Inflammatory macrophage treated with lipopolysaccharide for 4 hours (primary cell): ENCODE measurements at regions not wholly inside any gene's neighbourhood (a gene's known extent, or its start where the extent isn't known, plus 50 kb on each side); places are given as distances from the start of the nearest gene placed in this dataset.

Experiments
- DNase-seq: peaks from one replicate; pipeline ENCODE4 v3.0.0-alpha.2; 2020

- DNase-seq: no peak
These were observed 786.7 kb downstream of the UQCRFS1 start for GRCh38 chr19:28426110-28426729.

GRCh38 chr19:28425046-28425931 lies 787.7 kb downstream of the UQCRFS1 start:
- DNase-seq: no peak

GRCh38 chr19:28424662-28425045 lies 788.3 kb downstream of the UQCRFS1 start:
- no peak for DNase-seq

- no peak for DNase-seq
These were observed 788.9 kb downstream of the UQCRFS1 start for GRCh38 chr19:28424077-28424476.

GRCh38 chr19:28422791-28423650 lies 789.9 kb downstream of the UQCRFS1 start:
- DNase-seq: no peak

GRCh38 chr19:28422046-28422445 lies 790.9 kb downstream of the UQCRFS1 start:
- DNase-seq: no peak

GRCh38 chr19:28420811-28421550 lies 792.0 kb downstream of the UQCRFS1 start:
- DNase-seq: no peak

GRCh38 chr19:28419312-28419711 lies 793.6 kb downstream of the UQCRFS1 start:
- no peak for DNase-seq

- DNase-seq: no peak
These were observed 795.6 kb downstream of the UQCRFS1 start for GRCh38 chr19:28417361-28417760.

- DNase-seq: no peak
These were observed 796.7 kb downstream of the UQCRFS1 start for GRCh38 chr19:28416245-28416644.

- DNase-seq: no peak
These were observed 798.2 kb downstream of the UQCRFS1 start for GRCh38 chr19:28414748-28415147.

GRCh38 chr19:28409859-28410258 lies 803.1 kb downstream of the UQCRFS1 start:
- no peak for DNase-seq

GRCh38 chr19:28406966-28407365 lies 806.0 kb downstream of the UQCRFS1 start:
- DNase-seq: no peak

- no peak for DNase-seq
These were observed 807.6 kb downstream of the UQCRFS1 start for GRCh38 chr19:28405346-28405742.

- DNase-seq: no peak
These were observed 808.5 kb downstream of the UQCRFS1 start for GRCh38 chr19:28404472-28404871.

- DNase-seq: no peak
These were observed 809.3 kb downstream of the UQCRFS1 start for GRCh38 chr19:28403690-28404089.

- no peak for DNase-seq
These were observed 810.2 kb downstream of the UQCRFS1 start for GRCh38 chr19:28402701-28403290.

GRCh38 chr19:28401739-28402424 lies 811.1 kb downstream of the UQCRFS1 start:
- no peak for DNase-seq

GRCh38 chr19:28400953-28401671 lies 811.8 kb downstream of the UQCRFS1 start:
- DNase-seq: no peak

- no peak for DNase-seq
These were observed 813.8 kb downstream of the UQCRFS1 start for GRCh38 chr19:28399187-28399586.

- no peak for DNase-seq
These were observed 815.2 kb downstream of the UQCRFS1 start for GRCh38 chr19:28397800-28398199.
